ENCODE measurements at regions not wholly inside any gene's neighbourhood (a gene's known extent, or its start where the extent isn't known, plus 50 kb on each side); places are given as distances from the start of the nearest gene placed in this dataset.

DNA sequence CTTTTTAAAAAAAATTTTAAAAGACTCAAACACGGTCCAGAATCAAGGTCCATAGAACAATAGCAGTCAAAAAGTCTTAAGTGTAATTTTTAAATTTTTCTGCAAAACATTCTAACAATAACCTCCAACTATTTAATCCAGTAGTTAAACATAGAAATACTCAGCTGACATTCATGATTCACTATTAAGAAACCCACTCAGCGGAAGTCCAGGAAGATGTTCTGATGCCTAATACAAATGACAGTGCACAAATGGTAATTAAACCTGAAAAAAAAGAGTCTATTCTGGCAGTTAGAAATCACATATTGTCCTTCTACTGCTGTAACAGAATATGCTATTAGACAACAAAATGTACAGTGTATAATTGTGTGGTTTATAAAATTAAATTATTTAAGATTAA lies 128.2 kb upstream of the BMP5 start:
- TF ChIP-seq CTCF (IDR thresholded peaks at IDR 0.05; ENCODE audit: low read depth, low read length) (no peak), POLR2A (IDR thresholded peaks at IDR 0.05; ENCODE audit: extremely low read depth, insufficient read length) (no peak), MYC (IDR thresholded peaks at IDR 0.05; ENCODE audit: low read depth, low read length) (no peak), MAX (IDR thresholded peaks at IDR 0.05; ENCODE audit: low read depth, low read length) (no peak)

All from NB4 (cell line).